ENCODE measurements at regions not wholly inside any gene's neighbourhood (a gene's known extent, or its start where the extent isn't known, plus 50 kb on each side); places are given as distances from the start of the nearest gene placed in this dataset.

DNA sequence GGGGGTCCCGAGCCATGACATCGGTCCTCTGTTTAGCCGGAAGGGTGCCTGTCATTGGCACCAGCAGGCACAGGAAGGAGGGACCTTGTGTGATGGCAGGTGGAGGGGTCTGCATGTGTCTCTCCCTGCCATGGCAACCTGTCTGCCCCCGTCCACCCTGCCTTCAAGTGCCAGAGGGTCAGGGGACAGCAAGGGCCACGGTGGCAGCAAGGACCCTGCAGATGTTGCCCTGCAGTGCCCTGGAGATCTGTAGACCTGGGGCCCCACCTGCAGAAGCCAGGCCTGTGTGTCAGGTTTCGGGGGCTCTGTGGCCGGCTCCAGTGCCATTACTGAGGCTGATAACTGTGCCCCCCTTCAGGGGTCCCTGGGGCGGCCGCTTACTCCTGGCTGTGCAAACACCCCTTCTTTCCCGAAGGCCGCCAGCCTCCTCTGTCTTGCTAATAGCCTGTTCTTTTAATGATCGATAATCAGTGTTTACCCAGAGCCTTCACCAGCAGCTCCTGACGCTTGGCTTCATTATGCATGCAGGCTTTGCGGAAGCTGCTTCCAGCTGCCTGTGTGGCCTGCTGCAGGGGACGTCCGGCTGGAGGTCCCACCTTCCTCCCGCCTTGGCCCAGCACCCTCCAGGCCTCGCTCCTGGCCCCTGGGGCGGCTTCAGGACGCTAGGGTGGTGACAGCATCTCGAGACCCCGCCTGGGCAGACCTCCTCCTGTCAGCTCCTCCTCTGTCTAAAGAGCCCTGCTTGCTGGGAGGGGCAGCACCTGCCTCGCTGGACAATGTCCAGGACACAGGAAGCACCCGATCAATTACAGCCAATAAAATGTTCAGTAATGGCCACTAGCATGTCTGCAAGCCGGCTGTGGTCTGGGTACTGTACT is 153.0 kb downstream of the KIF26A start:
- DNase-seq (ENCODE audit: low spot score) = no peak

DNA sequence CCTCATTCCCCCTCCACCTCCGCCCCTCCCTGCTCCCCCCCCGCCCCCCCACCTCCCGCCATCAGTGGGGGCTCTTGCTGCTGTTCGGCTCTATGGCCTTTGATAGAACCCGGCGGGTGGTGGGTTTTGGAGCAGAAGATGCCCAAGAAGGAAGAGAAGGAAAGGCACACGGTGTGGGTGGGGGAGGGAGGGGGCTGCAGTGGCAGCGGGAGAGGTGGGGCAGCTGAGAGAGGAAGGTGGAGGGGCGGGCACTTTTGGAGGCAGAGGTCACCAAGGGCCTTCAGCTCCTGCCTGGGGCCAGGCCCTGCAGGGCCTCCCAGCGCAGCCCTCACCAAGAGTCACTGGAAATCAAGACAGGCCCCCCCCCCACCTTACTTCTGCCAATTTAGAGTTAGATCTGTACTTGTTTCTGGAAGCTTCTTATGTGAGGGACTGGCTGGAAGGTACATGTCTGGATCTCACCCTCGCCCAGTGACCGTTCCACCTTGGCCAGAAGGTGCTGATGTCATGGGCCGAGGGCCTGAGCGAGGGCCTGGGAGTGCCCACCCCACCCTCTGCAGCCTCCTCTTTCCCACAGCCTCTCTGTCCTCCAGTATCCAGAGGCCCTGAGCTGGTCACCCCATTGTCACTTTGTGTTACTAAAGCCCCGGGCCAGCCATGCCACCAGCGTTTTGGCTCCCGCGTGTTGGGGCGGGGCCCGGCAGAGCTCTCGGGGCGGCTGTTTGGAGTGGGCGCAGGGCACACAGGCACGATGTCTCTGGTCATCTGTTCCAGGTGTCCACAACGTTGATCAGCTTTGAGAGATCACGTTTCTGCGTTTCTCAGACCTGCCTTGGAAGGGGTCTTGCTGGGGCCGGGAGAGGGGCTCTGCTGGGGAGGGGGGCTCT is 153.9 kb downstream of the KIF26A start:
- no peak for DNase-seq (ENCODE audit: low spot score)

DNA sequence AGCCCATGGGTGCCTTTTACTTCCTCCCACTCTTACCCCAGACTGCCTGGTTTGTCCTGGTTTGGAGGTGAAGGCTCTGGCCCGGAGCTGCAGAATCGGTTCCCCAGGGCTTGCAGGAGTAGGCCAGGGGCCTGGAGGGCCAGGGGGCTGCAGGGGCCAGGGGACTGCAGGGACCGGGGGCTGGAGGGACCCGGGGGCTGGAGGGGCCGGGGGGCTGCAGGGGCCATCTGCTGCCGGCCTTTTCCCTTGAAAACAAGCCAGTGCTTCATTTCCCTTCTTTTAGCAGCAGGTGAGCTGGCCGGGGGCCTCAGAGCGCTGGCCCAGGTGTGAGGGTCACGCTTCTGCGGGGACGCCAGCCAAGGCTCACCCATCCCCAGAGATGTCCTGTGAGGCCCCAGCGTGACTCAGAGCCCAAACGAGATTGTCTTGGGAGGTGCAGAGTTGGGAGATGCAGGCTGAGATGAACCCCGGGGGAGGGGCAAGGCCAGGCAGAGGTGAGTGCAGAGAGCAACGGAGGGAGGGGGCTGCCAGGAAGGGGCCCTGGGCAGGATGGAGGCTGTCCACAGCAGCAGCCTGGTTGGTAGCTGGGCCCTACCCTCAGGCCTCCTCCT is 154.9 kb downstream of the KIF26A start:
- no peak for DNase-seq (ENCODE audit: low spot score)

DNA sequence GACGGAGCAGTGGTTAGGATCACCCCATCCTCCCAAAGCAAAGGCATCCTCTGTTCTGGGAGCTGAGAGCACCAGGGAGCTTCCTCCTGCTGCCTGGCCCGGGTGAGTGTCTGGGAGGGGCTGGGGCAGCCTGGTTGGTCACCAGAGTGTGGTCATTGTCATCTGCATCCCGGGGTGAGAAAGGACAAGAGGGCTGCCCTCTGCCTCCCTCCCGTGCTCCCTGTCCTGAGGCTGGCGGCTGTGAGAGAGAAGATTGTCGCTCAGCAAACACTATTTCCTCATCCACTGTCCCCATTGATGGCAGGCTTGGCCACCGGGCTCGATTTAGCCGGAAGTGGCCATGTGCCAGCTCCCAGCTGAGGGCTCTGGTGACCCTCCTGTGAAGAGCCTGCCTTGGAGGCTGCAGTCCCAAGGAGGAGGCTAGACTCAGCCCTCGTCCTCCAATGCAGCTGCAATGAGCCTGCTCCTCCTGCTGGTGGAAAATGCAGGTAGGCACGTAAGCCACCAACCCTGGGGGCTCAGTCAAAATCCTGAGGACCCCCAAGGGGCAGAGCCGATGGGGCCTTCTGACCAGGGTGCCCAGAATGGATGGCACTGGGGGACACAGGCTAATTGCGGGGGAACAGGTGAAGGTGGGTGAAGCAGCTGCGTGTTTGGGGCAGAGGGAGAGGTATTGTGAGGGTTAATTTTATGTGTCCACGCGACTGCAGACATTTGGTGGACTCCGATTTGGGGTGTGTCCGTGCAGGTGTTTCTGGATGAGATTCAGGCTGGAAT is 155.7 kb downstream of the KIF26A start:
- no peak for DNase-seq (ENCODE audit: low spot score)

DNA sequence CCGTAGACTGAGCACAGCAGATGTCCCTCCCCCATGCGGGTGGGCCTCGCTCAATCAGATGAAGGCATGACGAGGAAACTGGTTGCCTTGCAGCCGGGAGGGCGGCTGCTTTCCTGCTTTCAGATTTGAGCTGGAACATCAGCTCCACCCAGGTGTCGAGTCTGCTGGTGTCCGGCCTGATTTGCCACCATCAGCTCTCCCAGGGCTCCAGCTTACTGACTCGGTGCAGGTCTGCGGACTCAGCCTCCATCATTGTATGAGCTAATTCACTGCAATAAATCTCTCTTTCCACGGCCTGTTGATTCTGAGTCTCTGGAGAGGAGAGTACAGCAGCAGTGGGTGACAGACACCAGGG is 156.2 kb downstream of the KIF26A start:
- DNase-seq (ENCODE audit: low spot score) = no peak

DNA sequence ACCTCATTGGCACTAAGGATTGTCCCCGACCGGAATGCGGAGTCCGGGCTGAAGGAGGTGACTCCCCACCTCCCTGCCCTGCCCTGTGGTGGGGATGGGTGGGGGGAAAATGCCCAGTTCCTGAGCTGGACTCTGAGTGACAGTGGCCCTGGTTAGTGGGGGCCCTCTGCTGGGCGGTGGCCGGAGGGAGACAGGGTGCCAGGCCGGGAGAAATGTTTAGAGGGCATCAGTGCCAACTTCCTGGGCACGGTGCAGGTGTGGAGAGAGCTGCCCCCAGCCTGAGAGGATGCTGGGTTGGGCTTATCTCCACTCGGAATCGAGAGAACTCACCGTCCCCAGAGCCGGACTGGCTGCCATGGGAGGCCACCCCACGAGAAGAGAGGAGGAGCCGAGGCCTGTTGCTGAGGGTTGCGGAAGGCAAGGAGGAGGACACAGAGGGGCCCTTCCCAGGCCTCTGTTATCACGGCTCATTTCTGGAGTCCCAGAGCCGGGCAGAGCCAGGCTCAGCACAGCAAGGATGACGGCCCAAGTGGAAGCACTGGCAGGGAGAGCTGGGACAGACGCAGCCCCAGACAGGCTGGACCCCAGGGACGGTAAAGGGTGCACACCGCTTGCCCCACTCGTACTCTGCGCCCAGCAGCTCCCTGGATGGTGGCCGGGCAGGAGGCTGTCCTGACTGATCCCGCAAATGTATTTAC is 156.7 kb downstream of the KIF26A start:
- DNase-seq (ENCODE audit: low spot score) = no peak

DNA sequence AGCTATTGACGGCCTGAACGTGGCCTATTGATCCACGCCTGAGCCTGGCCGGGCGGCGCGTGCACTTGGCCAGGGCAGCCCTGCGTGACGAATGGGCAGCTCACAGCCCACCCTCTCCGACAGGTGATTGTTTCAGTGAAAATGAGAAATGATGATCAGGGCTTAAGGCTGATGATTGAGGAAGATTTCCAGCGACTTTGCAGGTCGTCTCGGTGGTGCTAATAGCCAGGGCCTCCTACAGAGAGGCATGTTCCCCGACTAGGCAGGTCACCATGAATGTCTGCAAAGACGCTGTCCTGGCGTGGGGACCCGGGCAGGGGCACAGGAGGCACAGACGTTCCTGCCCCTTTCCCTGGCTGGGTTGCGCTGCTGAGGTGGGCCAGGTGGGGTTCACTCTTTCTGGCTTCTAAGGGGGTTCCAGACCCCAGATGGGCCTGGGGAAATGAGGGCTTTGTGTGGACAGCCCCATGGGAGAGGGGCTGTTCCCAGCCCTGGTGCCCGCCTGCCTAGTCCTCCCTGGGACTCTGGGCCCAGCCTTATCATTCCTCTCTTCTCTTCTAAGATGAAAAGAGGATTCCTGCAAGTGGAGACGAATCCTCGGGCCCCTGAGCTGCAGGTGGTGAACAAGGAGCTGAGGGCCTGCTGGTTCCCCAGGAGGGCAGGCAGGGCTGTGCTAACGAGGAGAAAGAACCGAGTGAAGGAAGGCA is 157.4 kb downstream of the KIF26A start:
- DNase-seq (ENCODE audit: low spot score) = no peak

DNA sequence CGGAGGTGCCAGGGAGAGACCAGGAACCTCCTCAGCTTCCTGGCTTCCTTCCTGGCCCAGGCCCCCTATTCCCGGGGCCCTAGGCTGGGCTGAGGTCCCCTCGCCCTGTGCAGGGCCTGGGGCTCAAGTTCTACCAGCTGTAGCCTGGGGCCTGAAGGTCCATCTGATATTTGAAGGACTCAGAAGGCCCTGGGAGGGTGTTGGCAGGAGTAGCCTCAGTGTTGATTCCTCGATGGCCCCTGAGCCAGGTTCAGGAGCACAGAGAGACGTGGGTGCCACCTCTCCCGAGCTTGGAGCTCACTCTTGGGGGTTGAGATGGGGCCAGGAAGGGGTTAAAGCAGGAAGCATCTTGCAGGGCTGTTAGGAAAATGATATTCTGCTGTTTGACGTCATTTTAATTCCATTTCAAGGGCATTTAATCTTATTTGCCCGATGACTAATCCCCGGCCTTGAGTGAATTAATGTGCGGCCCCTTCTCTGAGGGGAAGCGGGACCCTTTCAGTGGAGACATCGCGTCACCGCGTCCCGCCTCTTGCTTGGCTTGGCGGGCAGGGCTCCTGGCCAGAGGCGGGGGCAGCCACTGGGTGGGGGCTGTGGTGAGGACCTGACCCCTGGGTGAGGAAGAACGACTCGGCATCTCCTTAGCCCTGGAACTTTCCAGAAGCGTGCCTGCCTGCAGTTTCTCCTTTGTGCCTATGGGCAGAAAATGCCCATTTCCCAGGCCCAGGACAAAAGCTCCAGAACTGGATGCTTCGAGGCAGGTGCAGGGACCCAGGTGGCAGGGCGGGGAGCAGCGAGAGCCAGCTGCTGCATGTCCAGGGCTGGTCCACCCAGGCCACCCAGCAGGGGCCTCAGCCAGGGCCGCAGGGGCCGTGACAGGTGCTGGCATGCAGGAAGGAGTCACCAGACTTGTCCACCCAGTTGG is 158.3 kb downstream of the KIF26A start:
- no peak for DNase-seq (ENCODE audit: low spot score)

DNA sequence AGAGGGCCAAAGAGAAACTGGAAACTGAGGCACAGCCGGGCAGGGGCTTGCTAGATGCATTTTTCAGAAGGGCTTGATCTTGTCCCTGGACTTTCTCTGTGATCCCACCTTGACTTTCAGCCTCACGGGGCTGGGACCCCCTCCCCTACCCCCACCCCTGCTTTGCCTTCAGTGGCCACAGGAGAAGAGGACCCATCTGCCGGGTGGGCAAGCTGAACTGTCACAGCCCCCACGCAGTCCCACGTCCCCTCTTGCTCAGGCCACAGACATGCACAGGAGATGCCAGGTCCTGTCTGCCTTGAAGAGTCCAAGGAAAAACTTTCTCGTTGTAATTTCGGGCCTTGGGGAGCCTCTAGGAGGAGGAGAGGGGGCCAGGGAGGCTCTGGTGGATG is 158.9 kb downstream of the KIF26A start:
- DNase-seq (ENCODE audit: low spot score) = no peak

DNA sequence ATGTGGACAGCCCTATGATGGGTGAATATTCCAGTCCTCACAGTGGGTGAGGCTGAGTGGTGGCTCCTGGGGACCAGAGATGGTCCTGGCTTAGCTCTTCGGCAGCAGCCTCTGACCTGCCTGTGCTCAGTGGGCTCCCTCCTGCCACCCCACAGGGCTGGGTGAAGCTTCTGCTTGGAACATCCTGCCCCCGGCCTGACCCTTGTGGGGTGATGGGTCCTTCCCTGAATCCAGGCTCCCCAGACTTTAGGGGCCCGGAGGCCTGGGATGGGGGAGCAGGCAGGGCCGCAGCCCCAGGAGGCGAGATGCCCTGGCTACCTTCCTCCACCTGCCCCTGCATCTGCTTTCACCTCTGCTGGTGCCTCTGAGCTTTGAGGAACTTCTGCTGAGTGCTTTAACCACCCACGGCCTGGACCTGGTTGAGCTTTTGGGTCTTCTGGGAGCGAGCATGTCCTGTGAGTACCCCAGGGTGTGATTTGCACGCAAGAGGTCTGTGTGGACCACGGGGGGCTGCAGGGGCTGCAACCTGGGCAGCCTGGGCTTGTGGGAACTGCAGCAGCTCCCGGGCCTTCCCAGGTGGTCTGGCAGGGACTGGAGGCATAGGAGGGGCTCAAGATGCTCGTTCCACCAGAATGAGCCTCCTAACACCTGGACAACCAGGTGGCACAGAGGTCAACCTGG is 159.5 kb downstream of the KIF26A start:
- DNase-seq (ENCODE audit: low spot score) = no peak

DNA sequence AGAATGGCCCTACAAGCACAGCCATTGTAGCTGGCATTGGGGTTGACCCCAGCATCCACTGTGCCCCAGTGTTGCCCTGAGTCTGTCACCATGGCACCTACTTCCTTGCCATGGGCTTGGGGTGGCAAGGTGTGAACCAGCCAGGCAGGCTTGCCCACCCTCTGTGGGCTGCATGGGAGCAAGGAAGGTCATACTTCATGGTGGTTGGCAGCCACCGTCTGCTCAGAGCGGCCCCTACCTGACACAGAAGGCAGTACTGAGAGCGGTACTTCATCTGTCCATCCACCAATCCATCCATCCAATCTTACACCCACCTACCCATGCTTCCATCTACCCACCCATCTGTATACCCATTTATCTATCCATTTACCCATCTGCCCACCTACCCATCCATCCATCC is 160.1 kb downstream of the KIF26A start:
- no peak for DNase-seq (ENCODE audit: low spot score)

DNA sequence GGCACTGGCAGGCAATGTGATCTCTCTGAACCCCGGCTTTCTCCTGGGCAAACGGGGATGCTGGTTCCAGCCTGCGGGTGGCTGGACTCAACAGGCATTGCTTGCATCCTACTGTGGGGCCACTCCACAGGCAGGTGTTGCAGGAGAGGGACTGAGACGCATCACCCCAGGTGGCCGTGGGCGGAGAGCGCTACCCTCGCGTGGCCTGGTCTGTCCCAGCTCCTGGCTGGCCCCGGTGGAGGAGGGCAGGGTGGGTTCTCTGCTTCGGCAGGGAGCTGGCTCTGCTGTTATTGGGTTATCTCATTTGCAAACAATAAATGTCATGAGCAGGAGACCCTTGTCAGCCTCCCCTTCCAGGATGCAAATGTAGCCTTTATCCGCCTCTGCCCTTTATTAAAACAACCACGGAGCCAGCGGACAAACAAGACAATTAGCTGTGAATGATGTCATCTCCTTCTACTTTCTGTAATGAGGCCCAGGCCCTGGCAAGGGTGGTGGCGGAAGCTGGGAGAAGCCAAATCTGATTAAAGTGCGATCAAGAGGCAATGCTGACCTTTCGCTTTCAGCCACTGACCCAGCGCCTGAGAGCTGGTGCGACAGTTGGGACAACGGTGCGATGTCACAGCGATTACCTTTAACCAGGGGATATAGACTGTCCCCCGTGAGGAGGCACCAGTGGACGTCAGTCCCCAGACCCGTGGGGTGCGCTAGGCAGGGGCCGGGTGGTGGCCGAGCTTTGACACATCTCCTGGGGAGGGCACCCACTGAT is 161.8 kb downstream of the KIF26A start:
- no peak for DNase-seq (ENCODE audit: low spot score)

DNA sequence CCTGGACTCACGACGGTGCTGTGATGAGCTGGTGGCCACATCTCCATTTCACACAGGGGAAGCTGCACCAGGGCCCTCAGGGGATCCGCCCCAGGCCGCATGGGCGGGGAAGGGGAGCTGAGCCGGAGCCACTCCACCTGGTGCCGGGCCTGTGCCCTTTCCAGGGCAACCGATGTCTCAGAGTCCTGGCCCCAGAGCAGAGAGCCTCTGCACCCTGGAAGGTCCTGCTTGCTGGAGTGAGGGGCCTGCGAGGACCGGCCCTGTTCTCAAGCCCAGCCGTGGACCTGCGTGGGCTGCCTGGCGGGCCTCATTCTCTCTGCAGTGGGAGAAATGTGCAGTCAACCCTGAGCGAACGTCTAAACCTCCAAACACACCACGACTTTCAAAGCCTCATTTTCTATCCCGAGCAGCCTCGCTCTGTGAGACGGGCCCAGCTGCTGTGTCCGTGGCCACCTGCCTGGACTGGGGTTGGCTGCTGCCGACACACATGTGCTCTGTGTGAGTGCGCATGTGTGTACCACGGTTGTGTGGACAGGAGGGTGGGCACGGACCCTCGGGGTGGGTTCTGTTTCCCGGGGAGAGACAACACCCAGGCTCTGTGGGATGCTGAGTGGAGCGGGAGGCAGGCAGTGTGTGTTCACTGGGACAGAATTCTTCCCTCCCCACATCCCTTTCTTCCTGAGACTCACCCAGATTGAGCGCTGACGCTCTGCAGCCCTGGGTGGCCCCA is 163.5 kb downstream of the KIF26A start:
- DNase-seq (ENCODE audit: low spot score) = no peak

DNA sequence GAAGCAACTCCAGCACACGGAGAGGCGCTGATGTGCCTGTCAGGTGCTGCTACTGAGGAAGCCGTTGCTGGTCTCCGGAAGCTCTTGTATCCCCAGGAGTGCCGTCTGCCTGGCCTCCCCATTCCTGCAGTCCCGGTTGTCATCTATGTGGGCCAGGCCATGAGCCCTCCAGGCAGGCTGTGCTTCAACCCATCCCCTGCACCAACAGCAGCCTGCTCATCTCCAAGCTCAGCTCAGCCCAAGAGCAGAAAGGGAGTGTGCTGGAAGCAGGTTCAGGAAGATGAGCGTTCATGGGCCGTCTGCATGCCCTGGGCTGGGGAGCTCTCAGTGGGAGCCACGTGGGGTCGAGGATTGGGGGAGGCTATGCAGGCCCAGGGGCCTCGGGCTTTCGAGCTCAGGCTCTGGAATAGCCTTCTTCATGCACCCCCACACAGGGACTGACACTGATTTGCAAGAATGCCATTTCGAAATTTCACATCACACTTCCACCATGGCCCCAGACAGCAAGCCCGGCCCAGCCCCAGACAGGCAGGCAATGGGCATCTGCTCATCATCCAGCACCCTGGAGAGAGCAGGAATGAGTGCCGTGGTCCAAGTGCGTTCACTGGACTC is 164.5 kb downstream of the KIF26A start:
- DNase-seq (ENCODE audit: low spot score) = no peak

DNA sequence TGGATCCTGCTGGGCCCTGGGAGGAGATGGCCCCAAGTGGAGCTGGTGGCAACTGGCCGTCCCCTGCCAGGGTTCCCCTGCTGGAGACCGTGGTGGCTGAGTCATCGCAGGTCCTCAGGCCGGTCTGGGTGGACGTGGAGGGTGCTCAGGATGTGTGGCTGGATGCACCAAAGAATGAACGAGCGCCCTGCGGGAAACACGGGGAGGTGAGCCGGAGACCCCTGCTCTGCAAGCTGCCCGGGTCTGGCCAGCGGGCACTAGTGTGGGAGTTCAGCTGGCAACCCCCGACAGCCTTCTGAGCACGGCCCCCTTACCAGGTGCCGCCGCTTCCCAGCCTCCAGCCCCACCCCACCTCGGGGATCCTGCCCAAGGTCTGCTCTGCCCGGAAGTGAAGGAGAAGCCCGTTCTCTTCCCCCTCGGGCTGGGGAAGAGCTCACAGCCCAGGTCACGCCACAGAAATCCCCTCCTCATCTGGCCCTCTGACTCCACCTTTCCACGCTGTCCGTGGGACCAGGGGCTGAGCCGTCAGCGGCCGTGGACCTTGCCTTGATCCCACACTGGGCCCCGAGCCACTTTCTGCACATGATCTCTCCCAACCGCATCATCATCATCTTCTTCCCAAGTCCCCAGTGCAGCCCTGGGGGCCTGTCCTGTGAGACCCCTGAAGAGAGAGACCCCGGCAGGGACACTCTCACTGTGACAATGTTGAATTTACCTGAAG is 165.5 kb downstream of the KIF26A start:
- DNase-seq (ENCODE audit: low spot score) = no peak
